HEK293T (cell line): ENCODE measurements at regions not wholly inside any gene's neighbourhood (a gene's known extent, or its start where the extent isn't known, plus 50 kb on each side); places are given as distances from the start of the nearest gene placed in this dataset.
"Not testable (repeated sequence)": the region's sequence is repeated elsewhere in the genome, so short reads cannot be mapped to it uniquely, and the experiment has no call there.

Experiments
- FOXM1 ChIP-seq: fragments of 450-650 bp; IDR thresholded peaks from 2 replicates; pipeline ENCODE4 v1.6.1; 2017; ENCODE audit warnings: mild to moderate bottlenecking, borderline replicate concordance
- LEF1 ChIP-seq: fragments of 450-650 bp; IDR thresholded peaks from 2 replicates; pipeline ENCODE4 v1.6.1; 2017; ENCODE audit warnings: mild to moderate bottlenecking, borderline replicate concordance
- NFRKB ChIP-seq: fragments of 450-650 bp; IDR thresholded peaks from 2 replicates; pipeline ENCODE4 v1.6.1; 2016; ENCODE audit warnings: mild to moderate bottlenecking, moderate library complexity
- SP1 ChIP-seq: fragments of 450-650 bp; IDR thresholded peaks from 2 replicates; pipeline ENCODE4 v1.6.1; 2017

- not testable (repeated sequence) for TF ChIP-seq LEF1, FOXM1, NFRKB, SP1
These were observed 154.2 kb upstream of the DPH6 start for GRCh38 chr15:35700091-35700593.
